GM12878 (cell line): ENCODE measurements at regions not wholly inside any gene's neighbourhood (a gene's known extent, or its start where the extent isn't known, plus 50 kb on each side); places are given as distances from the start of the nearest gene placed in this dataset.

Experiments used
- ATAC-seq: fragments of 200-7000 bp; cut with Tn5 transposase; 3 replicates; pipeline ENCODE4 v1.9.1; 2020; ENCODE audit warnings: mild to moderate bottlenecking, moderate library complexity
- BruUV-seq: library from RNA; stranded (reverse); fragments of 400-500 nt; replicated peaks from 2 replicates; lab custom pipeline; 2021; lab: Mats Ljungman, UMichigan
- CTCF ChIA-PET: fragments of 300-600 bp; sonication (Branson Sonifier 250); formaldehyde crosslinking; extraction: SDS; loops from one replicate; lab custom pipeline; 2021; ENCODE audit warnings: inconsistent platforms; lab: Yijun Ruan, JAX
- POLR2A ChIA-PET: fragments of 350-600 bp; formaldehyde crosslinking; extraction: SDS; loops from one replicate; lab custom pipeline; 2021; ENCODE audit warnings: inconsistent platforms; lab: Charles Lee
- RAD21 ChIA-PET: fragments of 300-600 bp; sonication (Branson Sonifier 250); formaldehyde crosslinking; loops from one replicate; lab custom pipeline; 2023; ENCODE audit warnings: antibody characterized with exemption; ENCODE audit not compliant: unreplicated experiment; lab: Charles Lee
- SMC1A ChIA-PET: fragments of 300-600 bp; sonication (Branson Sonifier 250); formaldehyde crosslinking; loops from one replicate; lab custom pipeline; 2023; ENCODE audit not compliant: unreplicated experiment, uncharacterized antibody; lab: Charles Lee
- DNase-seq: peaks from one replicate; pipeline ENCODE4 v3.0.0-alpha.2; 2011; ENCODE audit warnings: low read depth, low spot score
- FAIRE-seq: peaks from 3 replicates; lab custom pipeline; 2011; peaks lifted over from hg19 to GRCh38; lab: Jason Lieb, UNC
- H2AFZ ChIP-seq: 2 replicates; pipeline ENCODE4 v1.6.0; 2011; ENCODE audit warnings: low read depth, low read length, control low read depth; ENCODE audit not compliant: control insufficient read depth
- H3K27ac ChIP-seq: 2 replicates; pipeline ENCODE4 v1.5.1; 2011; ENCODE audit warnings: control low read depth; ENCODE audit not compliant: control insufficient read depth, insufficient read depth
- H3K27me3 ChIP-seq, 2 experiments: replicated peaks in 1 of 2; 2 replicates each; pipeline versions ENCODE4 v1.6.0 to v1.6.1; 2011; ENCODE audit warnings: low read length in 1 of 2; ENCODE audit not compliant: control insufficient read depth in 2 of 2, insufficient read depth in 2 of 2
- H3K36me3 ChIP-seq, 2 experiments: 2 replicates each; pipeline ENCODE4 v1.5.1; 2011; ENCODE audit warnings: low read length in 1 of 2; ENCODE audit not compliant: control insufficient read depth in 2 of 2, insufficient read depth in 2 of 2
- H3K4me1 ChIP-seq: 2 replicates; pipeline ENCODE4 v1.6.1; 2011; ENCODE audit warnings: mild to moderate bottlenecking, low read length, moderate library complexity, mixed read lengths; ENCODE audit not compliant: control insufficient read depth, insufficient read depth
- H3K4me2 ChIP-seq: 2 replicates; pipeline ENCODE4 v1.6.0; 2011; ENCODE audit warnings: control low read depth; ENCODE audit not compliant: control insufficient read depth, insufficient read depth
- H3K4me3 ChIP-seq: fragments of 200-600 bp; sonication (generic); 2 replicates; pipeline ENCODE4 v1.5.1; 2016
- H3K79me2 ChIP-seq: 2 replicates; pipeline ENCODE4 v1.6.0; 2011; ENCODE audit warnings: low read length; ENCODE audit not compliant: control insufficient read depth, insufficient read depth
- H3K9ac ChIP-seq: 2 replicates; pipeline ENCODE4 v1.8.0; 2011; ENCODE audit warnings: low read length, control low read depth, mixed read lengths; ENCODE audit not compliant: control insufficient read depth, insufficient read depth
- H3K9me3 ChIP-seq: replicated peaks from 3 replicates; pipeline ENCODE4 v1.5.1; 2011; ENCODE audit warnings: mild to moderate bottlenecking, low read length; ENCODE audit not compliant: control insufficient read depth, insufficient read depth
- H4K20me1 ChIP-seq: 2 replicates; pipeline ENCODE4 v1.6.0; 2011; ENCODE audit not compliant: control insufficient read depth, insufficient read depth
- BRCA1 ChIP-seq: IDR thresholded peaks from 2 replicates; pipeline ENCODE4 v1.6.1; 2011; ENCODE audit warnings: low read depth, low read length, improper control_type of control experiment
- CBX5 ChIP-seq: sonication (generic); IDR thresholded peaks from 2 replicates; pipeline ENCODE4 v1.6.1; 2016; ENCODE audit warnings: low read depth, moderate library complexity, mild to moderate bottlenecking, inconsistent platforms
- MXI1 ChIP-seq: fragments of 150-350 bp; IDR thresholded peaks from 2 replicates; pipeline ENCODE4 v1.6.1; 2011; ENCODE audit warnings: low read depth, mild to moderate bottlenecking, inconsistent platforms, low read length, improper control_type of control experiment
- NR2C1 ChIP-seq: fragments of 450-650 bp; IDR thresholded peaks from 2 replicates; pipeline ENCODE4 v1.6.1; 2017; ENCODE audit warnings: antibody characterized with exemption, mild to moderate bottlenecking, moderate library complexity
- NRF1 ChIP-seq: conservative IDR thresholded peaks from 2 replicates; pipeline ENCODE4 v1.6.1; 2011; ENCODE audit warnings: mild to moderate bottlenecking, low read depth, low read length, improper control_type of control experiment
- TARDBP ChIP-seq: IDR thresholded peaks from 2 replicates; pipeline ENCODE4 v1.6.1; 2016; ENCODE audit warnings: borderline replicate concordance
- ZBTB11 ChIP-seq: fragments of 450-650 bp; formaldehyde crosslinking; IDR thresholded peaks from 2 replicates; pipeline ENCODE4 v1.5.0; 2022; ENCODE audit warnings: mild to moderate bottlenecking, missing genetic modification characterization
- ZNF384 ChIP-seq: IDR thresholded peaks from 2 replicates; pipeline ENCODE4 v1.6.1; 2012; ENCODE audit warnings: low read depth, mild to moderate bottlenecking, low read length, improper control_type of control experiment, borderline replicate concordance
- WGBS: methylation state at CpG from one replicate; pipeline ENCODE4 v1.1.6; 2016; ENCODE audit warnings: low lambda C conversion rate; ENCODE audit not compliant: insufficient replicate concordance, insufficient coverage; ENCODE audit errors: missing lambda C conversion rate; 5-methylcytosine and 5-hydroxymethylcytosine counted together
- in situ Hi-C: fragments of 300-500 bp; cut with MboI; formaldehyde crosslinking; loops from 9 replicates; pipeline ENCODE4 v1.14.3; 2018; ENCODE audit warnings: mixed read lengths
- intact Hi-C: fragments of 100-400 bp; cut with micrococcal nuclease; formaldehyde crosslinking; loops from one replicate; pipeline ENCODE4 v1.14.2; 2022; ENCODE audit not compliant: unreplicated experiment

GRCh38 chr20:60968853-60969720 is 283.0 kb upstream of the CDH4 start (continued):
- no peak for TF ChIP-seq MXI1

GRCh38 chr20:60970601-60971000 is 281.5 kb upstream of the CDH4 start:
- H3K4me1 ChIP-seq = no peaks in the 10 kb centered on the region
- in situ Hi-C loops = loop anchor here (25.0 kb wide), 2 partner anchors 92 to 342 kb away; no protein-coding TSS in a partner anchor
- no peaks in the 10 kb centered on the region for H4K20me1 ChIP-seq
- no peaks in the 10 kb centered on the region; the same call in 2 of the 3 replicates for H3K9me3 ChIP-seq
- BruUV-seq = no TSS peak
- 35% methylated on average over 8 of the region's 8 CpGs for WGBS
- ATAC-seq (no peak), FAIRE-seq (no peak), DNase-seq (no peak)
- no peaks in the 10 kb centered on the region for H3K79me2 ChIP-seq
- ChIA-PET RAD21 (no interaction called here), SMC1A (no interaction called here), CTCF (no interaction called here), POLR2A (no interaction called here)
- TF ChIP-seq ZBTB11 (CRISPR knock-in tag) = no peak
- no peak for TF ChIP-seq NRF1
- TF ChIP-seq CBX5 = no peak
- TF ChIP-seq BRCA1 = no peak
- TF ChIP-seq NR2C1 = no peak
- no peak for TF ChIP-seq TARDBP
- no peak for TF ChIP-seq ZNF384
- intact Hi-C loops = no loop called here
- H3K4me3 ChIP-seq = no peak overlapping the region
- H2AFZ ChIP-seq = no peak overlapping the region
- H3K4me2 ChIP-seq = no peak overlapping the region
- no peaks in the 10 kb centered on the region for H3K36me3 ChIP-seq
- no peak overlapping the region for H3K9ac ChIP-seq
- H3K27ac ChIP-seq = no peak overlapping the region
- no peaks in the 10 kb centered on the region for H3K27me3 ChIP-seq
